GM18520 (cell line): ENCODE measurements at regions not wholly inside any gene's neighbourhood (a gene's known extent, or its start where the extent isn't known, plus 50 kb on each side); places are given as distances from the start of the nearest gene placed in this dataset.

Source experiments
- ATAC-seq: cut with Tn5 transposase; IDR thresholded peaks from one replicate; pipeline ENCODE4 v1.9.1; 2021; ENCODE audit not compliant: unreplicated experiment

DNA sequence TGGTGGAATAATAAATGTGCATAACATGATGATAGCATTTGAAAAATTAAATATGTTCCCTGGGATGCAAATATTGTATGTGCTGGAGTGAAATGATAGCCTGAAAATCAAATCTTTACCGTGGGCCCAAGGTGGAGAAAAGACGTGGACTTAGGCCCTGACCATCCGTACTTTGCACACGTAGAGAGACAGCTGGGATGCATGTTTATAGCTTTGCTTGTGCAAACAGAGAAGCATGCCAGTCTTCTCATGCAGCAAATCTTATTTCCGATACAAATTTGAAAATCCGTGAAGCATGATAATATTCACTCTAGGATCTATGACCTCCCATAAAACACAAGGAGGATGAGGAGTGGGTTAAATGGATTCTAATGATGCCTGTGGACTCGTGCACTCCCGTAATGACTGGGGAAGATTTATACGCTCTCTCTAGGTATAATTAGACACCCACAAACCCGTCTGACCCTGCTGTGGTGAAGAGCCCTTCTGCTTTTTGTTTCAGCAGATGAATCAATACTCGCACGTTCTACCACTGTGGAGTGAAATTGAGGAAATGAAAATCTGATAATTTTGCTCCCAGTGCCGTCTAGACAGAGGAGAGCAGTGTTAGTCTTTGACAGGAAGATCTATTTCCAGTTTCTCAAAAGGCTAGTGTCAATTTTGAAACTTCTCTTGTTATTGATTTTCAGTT lies 810.3 kb upstream of the SALL3 start:
- ATAC-seq = no peak

- no peak for ATAC-seq
Observed at GRCh38 chr18:78171954-78172353, 807.7 kb upstream of the SALL3 start.

GRCh38 chr18:78174737-78175136 lies 804.9 kb upstream of the SALL3 start:
- no peak for ATAC-seq

GRCh38 chr18:78178812-78179211 lies 800.8 kb upstream of the SALL3 start:
- no peak for ATAC-seq

DNA sequence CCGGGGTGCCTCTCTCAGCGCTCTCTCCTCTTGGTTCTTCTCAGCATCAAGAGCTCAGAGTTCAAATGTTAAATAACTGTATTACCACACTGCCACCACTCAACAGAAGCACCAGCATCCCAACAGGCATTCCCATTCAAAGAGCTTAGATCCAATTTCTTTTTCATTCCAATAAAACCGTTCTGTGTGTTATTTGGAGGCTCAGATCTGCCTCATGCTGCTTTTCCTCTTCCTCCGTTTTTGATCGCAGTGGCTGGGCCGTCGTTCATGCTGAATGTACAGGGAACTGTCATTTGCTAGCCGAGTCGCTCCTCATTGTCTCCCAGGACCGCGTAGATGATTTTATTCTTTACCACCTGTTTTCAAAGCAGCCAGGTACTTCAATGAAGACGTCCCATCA lies 798.9 kb upstream of the SALL3 start:
- no peak for ATAC-seq

DNA sequence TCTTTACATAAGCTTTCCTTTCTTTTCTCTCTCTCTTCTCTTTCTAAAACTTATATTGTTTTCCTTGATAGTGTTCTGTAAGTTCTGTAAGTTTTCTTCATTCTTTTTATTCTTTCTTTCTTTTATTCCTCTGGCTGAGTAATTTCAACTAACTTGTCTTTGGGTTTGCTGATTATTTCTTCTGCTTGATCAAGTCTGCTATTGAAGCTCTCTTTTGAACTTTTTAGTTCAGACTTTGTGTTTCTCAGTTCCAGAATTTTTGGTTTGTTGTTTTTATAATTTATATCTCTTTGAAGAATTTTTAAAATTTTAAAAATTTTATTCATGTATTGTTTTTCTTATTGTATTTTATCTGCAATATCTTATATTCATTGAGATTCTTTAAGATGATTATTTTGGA lies 795.8 kb upstream of the SALL3 start:
- ATAC-seq = no peak

GRCh38 chr18:78191276-78191675 lies 788.3 kb upstream of the SALL3 start:
- no peak for ATAC-seq

DNA sequence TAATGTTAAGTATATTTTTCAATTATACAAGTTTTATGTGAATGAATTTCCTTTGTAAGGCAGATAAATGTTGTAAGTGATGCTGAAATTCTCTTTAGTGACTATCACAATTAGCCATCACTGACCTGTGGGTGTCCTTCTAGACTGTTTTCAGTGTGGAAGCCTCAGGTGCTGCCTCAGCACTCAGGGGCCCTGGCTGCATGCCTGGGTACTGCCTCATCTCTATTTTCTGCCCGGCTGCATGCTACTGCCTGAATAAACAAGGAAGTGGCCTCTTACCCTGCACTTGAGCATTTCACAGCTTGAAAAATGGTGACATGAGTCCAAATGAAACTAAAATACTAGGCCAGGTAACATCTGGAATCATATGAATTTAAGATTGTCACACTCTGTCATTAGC lies 787.6 kb upstream of the SALL3 start:
- ATAC-seq = no peak

- ATAC-seq = no peak
Observed at GRCh38 chr18:78196280-78196679, 783.3 kb upstream of the SALL3 start.

GRCh38 chr18:78199002-78199401 lies 780.6 kb upstream of the SALL3 start:
- ATAC-seq = no peak

- ATAC-seq = no peak
Observed at GRCh38 chr18:78199611-78200010, 780.0 kb upstream of the SALL3 start.

DNA sequence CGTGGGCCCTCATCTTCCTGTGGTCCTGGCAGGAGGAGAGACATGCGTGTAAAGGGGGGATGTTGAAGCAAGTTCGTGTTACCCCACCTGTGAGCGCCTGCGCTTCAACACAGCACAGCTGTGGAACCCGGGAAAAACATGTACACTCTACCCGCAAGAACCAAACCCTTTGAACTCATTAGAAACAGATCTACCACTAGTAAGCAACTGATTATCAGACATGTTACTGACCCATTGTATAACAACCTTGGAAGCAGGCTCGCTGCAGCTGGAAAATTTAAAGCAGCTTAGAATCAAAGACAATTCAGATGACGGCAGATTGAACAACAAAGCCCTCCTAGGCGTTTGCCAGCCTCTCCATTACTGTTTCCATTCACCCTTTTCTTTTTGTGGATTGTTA lies 771.7 kb upstream of the SALL3 start:
- ATAC-seq = no peak

DNA sequence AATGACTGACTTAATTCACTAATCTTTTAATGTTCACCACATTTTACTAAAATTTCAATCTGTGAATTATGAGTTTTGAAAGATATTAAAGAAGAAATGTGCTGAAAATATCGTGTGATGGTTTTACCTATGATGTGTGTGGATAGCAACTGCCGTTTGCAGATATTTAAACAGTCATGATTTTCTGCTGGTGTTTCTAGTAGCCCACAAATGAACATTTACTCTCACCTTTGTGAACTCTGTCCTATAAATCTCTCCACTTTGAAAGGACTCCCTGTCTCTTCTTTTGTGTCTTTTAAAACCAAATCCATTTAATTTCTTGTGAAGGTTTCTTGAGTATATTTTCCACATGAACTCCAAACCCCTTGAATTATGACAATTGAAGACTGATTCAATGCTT lies 771.2 kb upstream of the SALL3 start:
- ATAC-seq = no peak

- no peak for ATAC-seq
Observed at GRCh38 chr18:78213361-78213994, 766.1 kb upstream of the SALL3 start.

DNA sequence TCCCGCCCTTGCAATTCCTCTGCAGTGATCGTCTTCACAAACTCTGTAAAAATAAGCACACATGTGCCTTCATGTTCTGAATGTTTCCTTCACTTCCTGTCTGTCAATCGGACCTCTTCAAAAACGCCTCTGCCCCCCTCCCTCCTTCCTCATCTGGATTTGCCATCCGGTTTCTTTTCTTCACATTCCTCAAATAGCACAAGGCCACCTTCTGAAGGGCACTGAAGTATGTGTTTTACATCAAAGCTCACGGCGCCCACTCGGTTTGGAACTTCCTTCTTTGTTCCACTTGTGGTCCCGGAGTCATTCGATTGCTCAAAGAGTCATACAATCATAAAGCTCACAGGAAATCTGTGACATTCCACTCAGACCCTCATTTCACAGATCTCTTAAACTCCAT lies 758.1 kb upstream of the SALL3 start:
- ATAC-seq = no peak

GRCh38 chr18:78228974-78229373 lies 750.6 kb upstream of the SALL3 start:
- ATAC-seq = no peak

GRCh38 chr18:78230911-78231310 lies 748.7 kb upstream of the SALL3 start:
- ATAC-seq = no peak

- ATAC-seq = no peak
Observed at GRCh38 chr18:78232196-78232595, 747.4 kb upstream of the SALL3 start.

DNA sequence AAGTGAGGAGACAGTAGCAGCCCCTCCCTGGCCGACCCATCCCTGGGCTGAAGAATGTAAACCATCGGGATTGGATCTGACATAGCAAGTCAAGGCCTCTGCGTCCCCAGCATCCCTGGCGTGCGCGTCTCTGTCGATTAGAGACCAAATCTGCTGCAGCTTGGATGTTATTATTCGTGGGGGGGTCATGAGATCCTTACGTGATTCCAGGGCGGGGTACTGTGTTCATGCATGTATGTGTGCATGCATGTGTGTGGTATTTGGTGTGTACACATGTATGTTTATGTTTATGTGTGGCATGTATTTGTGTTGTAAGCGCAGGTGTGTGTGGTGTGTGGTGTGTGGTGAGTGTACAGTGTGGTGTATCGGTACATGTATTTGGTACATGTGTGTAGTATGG lies 741.8 kb upstream of the SALL3 start:
- ATAC-seq = no peak

DNA sequence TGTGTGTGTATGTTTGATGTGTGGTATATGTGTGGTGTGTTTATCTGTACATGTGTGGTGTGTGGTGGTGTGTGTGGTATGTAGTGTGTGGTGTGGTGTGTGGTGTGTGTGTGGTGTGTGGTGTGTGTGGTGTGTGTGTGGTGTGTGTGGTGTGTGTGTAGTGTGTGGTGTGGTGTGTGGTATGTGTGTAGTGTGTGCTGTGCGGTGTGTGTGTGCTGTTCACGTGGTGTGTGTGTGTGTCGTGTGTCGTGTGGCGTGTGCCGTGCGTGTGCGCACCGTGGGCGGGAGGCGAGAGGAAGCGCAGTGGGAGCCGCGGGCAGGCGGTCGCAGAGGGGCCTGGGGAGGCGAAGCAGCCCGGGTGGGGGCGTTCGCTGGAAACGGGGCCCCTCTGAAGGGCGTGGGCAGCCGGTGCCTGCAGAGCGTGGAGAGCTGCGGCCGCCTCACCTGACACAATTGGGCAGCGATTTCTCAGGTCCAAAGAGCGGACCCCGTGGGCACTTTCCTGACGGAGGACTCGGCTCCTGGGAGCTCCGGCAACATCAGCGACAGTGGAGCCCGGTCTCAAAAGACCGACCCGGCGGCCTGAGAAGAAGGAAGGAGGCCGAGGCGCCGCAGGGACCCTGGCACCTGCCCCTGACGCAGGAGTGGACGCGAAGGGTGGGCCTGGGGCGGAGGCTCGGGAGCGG lies 741.1 kb upstream of the SALL3 start:
- ATAC-seq = no peak

DNA sequence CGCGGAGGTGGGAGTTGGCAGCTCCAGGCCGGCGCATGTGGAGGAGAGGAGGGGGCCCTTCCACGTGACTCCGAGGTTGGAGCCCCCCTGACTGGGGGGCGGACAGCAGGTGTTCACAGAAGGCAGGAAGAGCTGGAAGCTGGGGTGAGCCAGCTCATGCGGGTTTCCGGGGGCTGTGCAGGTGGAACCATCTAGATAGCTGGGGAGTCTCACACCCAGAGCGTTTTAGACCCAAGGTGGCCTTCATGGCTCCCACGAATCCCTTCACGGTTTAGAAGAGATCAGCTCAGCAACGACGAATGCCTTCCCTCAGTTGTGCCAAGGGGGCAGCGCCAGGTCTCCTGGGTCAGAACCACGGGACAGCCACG lies 740.5 kb upstream of the SALL3 start:
- no peak for ATAC-seq

GRCh38 chr18:78240101-78240500 lies 739.5 kb upstream of the SALL3 start:
- ATAC-seq = no peak
